ENCODE measurements at regions not wholly inside any gene's neighbourhood (a gene's known extent, or its start where the extent isn't known, plus 50 kb on each side); places are given as distances from the start of the nearest gene placed in this dataset.

GRCh38 chr2:120429586-120430500 is 83.9 kb downstream of the INHBB start:
- TF ChIP-seq GATAD2B (IDR thresholded peaks at IDR 0.05; ENCODE audit: borderline replicate concordance) (no peak), MTA3 (IDR thresholded peaks at IDR 0.05; ENCODE audit: borderline replicate concordance) (no peak), CHD2 (IDR thresholded peaks at IDR 0.05; ENCODE audit: low read depth, low read length) (no peak), PREB (CRISPR knock-in tag; IDR thresholded peaks at IDR 0.05) (no peak), GTF2F1 (IDR thresholded peaks at IDR 0.05; ENCODE audit: low read depth, low read length) (no peak), EP300 (IDR thresholded peaks at IDR 0.05; ENCODE audit: low read length) (no peak), ARNT (IDR thresholded peaks at IDR 0.05) (no peak), RAD21 (CRISPR knock-in tag; conservative IDR thresholded peaks at IDR 0.05 in 1 of 2, IDR thresholded peaks at IDR 0.05 in 1 of 2) (no peak), HCFC1 (IDR thresholded peaks at IDR 0.05; ENCODE audit: low read depth, low read length) (no peak), EZH2 (IDR thresholded peaks at IDR 0.05; ENCODE audit: borderline replicate concordance, low read depth, low read length) (no peak), ZNF696 (CRISPR knock-in tag; conservative IDR thresholded peaks at IDR 0.05) (no peak)
